Mesenchymal stem cell (in vitro differentiated cells and primary cell): ENCODE measurements at regions not wholly inside any gene's neighbourhood (a gene's known extent, or its start where the extent isn't known, plus 50 kb on each side); places are given as distances from the start of the nearest gene placed in this dataset.

Experiments used
- DNase-seq: peaks from one replicate; pipeline ENCODE4 v3.0.0-alpha.2; 2013
- H2AFZ ChIP-seq: one replicate; pipeline ENCODE4 v1.6.1; 2013; ENCODE audit warnings: low read depth, mild to moderate bottlenecking, control low read depth, inconsistent platforms, low read length, moderate library complexity
- H2AK5ac ChIP-seq: 2 replicates; pipeline ENCODE4 v1.6.1; 2013; ENCODE audit warnings: low read length, moderate library complexity, mild to moderate bottlenecking, inconsistent platforms; ENCODE audit not compliant: severe bottlenecking
- H2BK120ac ChIP-seq: one replicate; pipeline ENCODE4 v1.6.1; 2013; ENCODE audit warnings: low read depth, mild to moderate bottlenecking, inconsistent platforms, low read length, moderate library complexity
- H2BK12ac ChIP-seq, 2 experiments: one replicate each; pipeline ENCODE4 v1.6.1; 2013; ENCODE audit warnings: inconsistent platforms in 2 of 2, low read length in 2 of 2, mild to moderate bottlenecking in 2 of 2, moderate library complexity in 2 of 2, control low read depth in 1 of 2
- H2BK15ac ChIP-seq: one replicate; pipeline ENCODE4 v1.6.1; 2013; ENCODE audit warnings: mild to moderate bottlenecking, low read depth, inconsistent platforms; ENCODE audit not compliant: poor library complexity, severe bottlenecking
- H2BK5ac ChIP-seq: 2 replicates; pipeline ENCODE4 v1.6.1; 2013; ENCODE audit warnings: low read depth, mild to moderate bottlenecking, low read length, control low read depth, inconsistent platforms; ENCODE audit not compliant: poor library complexity, severe bottlenecking
- H3K14ac ChIP-seq, 2 experiments: one replicate each; pipeline ENCODE4 v1.6.1; 2013; ENCODE audit warnings: inconsistent platforms in 2 of 2, low read length in 2 of 2, control low read depth in 1 of 2, mild to moderate bottlenecking in 1 of 2, moderate library complexity in 1 of 2
- H3K18ac ChIP-seq, 2 experiments: one replicate each; pipeline ENCODE4 v1.6.1; 2013; ENCODE audit warnings: inconsistent platforms in 2 of 2, low read length in 2 of 2, control low read depth in 1 of 2, low read depth in 1 of 2, mild to moderate bottlenecking in 1 of 2
- H3K23ac ChIP-seq, 2 experiments: one replicate each; pipeline ENCODE4 v1.6.1; 2013; ENCODE audit warnings: inconsistent platforms in 2 of 2, low read length in 2 of 2, mild to moderate bottlenecking in 2 of 2, moderate library complexity in 2 of 2, control low read depth in 1 of 2
- H3K27ac ChIP-seq: 2 replicates; pipeline ENCODE4 v1.5.1; 2013; ENCODE audit warnings: mild to moderate bottlenecking, moderate library complexity, low read length, control low read depth, inconsistent platforms; ENCODE audit not compliant: poor library complexity, severe bottlenecking
- H3K27me3 ChIP-seq, 2 experiments: 2 replicates each; pipeline versions ENCODE4 v1.6.1 to v1.7.0; 2013; ENCODE audit warnings: low read length in 2 of 2, mild to moderate bottlenecking in 2 of 2, moderate library complexity in 2 of 2, control low read depth in 1 of 2, inconsistent platforms in 1 of 2; ENCODE audit not compliant: control insufficient read depth in 1 of 2, insufficient read depth in 1 of 2
- H3K36me3 ChIP-seq, 2 experiments: 2 replicates each; pipeline versions ENCODE4 v1.6.1 to v1.7.0; 2013; ENCODE audit warnings: low read length in 2 of 2, control low read depth in 1 of 2, inconsistent platforms in 1 of 2, low read depth in 1 of 2, mild to moderate bottlenecking in 1 of 2; ENCODE audit not compliant: insufficient read depth in 2 of 2, control insufficient read depth in 1 of 2
- H3K4ac ChIP-seq, 2 experiments: one replicate each; pipeline ENCODE4 v1.6.1; 2013; ENCODE audit warnings: inconsistent platforms in 2 of 2, low read length in 2 of 2, mild to moderate bottlenecking in 2 of 2, moderate library complexity in 2 of 2, control low read depth in 1 of 2, low read depth in 1 of 2
- H3K4me1 ChIP-seq: 2 replicates; pipeline ENCODE4 v1.6.1; 2013; ENCODE audit warnings: low read depth, low read length, control low read depth; ENCODE audit not compliant: control insufficient read depth, insufficient read depth
- H3K4me2 ChIP-seq: 2 replicates; pipeline ENCODE4 v1.6.1; 2013; ENCODE audit warnings: low read length, mild to moderate bottlenecking, inconsistent platforms; ENCODE audit not compliant: poor library complexity, severe bottlenecking
- H3K4me3 ChIP-seq, 2 experiments: 2 replicates each; pipeline versions ENCODE4 v1.5.1 to v1.7.0; 2013; ENCODE audit warnings: low read length in 2 of 2, mild to moderate bottlenecking in 2 of 2, control low read depth in 1 of 2, low read depth in 1 of 2; ENCODE audit not compliant: insufficient read depth in 1 of 2
- H3K79me1 ChIP-seq: replicated peaks from 2 replicates; pipeline ENCODE4 v1.6.1; 2013; ENCODE audit warnings: mild to moderate bottlenecking, control low read depth, low read length, inconsistent platforms; ENCODE audit not compliant: poor library complexity, severe bottlenecking
- H3K9ac ChIP-seq: 2 replicates; pipeline ENCODE4 v1.7.0; 2013; ENCODE audit warnings: mild to moderate bottlenecking, low read length, moderate library complexity
- H3K9me3 ChIP-seq: 2 replicates; pipeline ENCODE4 v1.7.0; 2013; ENCODE audit warnings: mild to moderate bottlenecking, low read length; ENCODE audit not compliant: control insufficient read depth
- H4K8ac ChIP-seq: one replicate; pipeline ENCODE4 v1.6.1; 2013; ENCODE audit warnings: inconsistent platforms, mild to moderate bottlenecking, low read length, moderate library complexity
- H4K91ac ChIP-seq: one replicate; pipeline ENCODE4 v1.6.1; 2013; ENCODE audit warnings: mild to moderate bottlenecking, low read length, inconsistent platforms
- WGBS: methylation state at CpG from one replicate; pipeline ENCODE4 v1.1.7; 2013; ENCODE audit warnings: mixed read lengths; 5-methylcytosine and 5-hydroxymethylcytosine counted together

GRCh38 chr5:124654418-124654817, 92.0 kb downstream of the ZNF608 start:
- 76% methylated on average over 5 of the region's 5 CpGs for WGBS
- Histone ChIP-seq H3K27ac (peak overlapping the region; percentile 95), H3K9ac (no peak overlapping the region), H3K23ac (peak overlapping the region in 1 of 2 experiments; percentile 94), H2AK5ac (peak overlapping the region; percentile 98), H3K4me1 (peaks cover 26% of the 10 kb centered on the region), H2AFZ (no peak overlapping the region), H4K8ac (peak overlapping the region; percentile 78), H3K79me1 (peaks cover 2% of the 10 kb centered on the region), H2BK15ac (no peak overlapping the region), H3K27me3 (no peaks in the 10 kb centered on the region), H2BK5ac (peak overlapping the region; percentile 33), H2BK12ac (peak overlapping the region; percentile 72 to 95), H3K4ac (peak overlapping the region; percentile 84 to 99), H3K4me3 (no peak overlapping the region), H3K18ac (peak overlapping the region; percentile 68 to 95), H4K91ac (peak overlapping the region; percentile 30), H3K9me3 (no peaks in the 10 kb centered on the region), H2BK120ac (no peak overlapping the region), H3K14ac (peak overlapping the region in 1 of 2 experiments; percentile 61), H3K36me3 (no peaks in the 10 kb centered on the region), H3K4me2 (no peak overlapping the region)
- no peak for DNase-seq

- Histone ChIP-seq H3K4me1 (peaks cover 29% of the 10 kb centered on the region), H2BK5ac (no peak overlapping the region), H3K79me1 (peaks cover 2% of the 10 kb centered on the region), H3K23ac (no peak overlapping the region), H4K91ac (no peak overlapping the region), H2BK15ac (no peak overlapping the region), H3K14ac (no peak overlapping the region), H2AFZ (no peak overlapping the region), H3K4me3 (no peak overlapping the region), H3K36me3 (peaks cover 0 to 3% of the 10 kb centered on the region in 2 experiments), H3K27ac (peak overlapping the region; percentile 95), H3K18ac (peak overlapping the region; percentile 67 to 68), H2BK12ac (peak overlapping the region; percentile 77 to 82), H3K9me3 (no peaks in the 10 kb centered on the region), H3K9ac (no peak overlapping the region), H4K8ac (peak overlapping the region; percentile 23), H2BK120ac (peak overlapping the region; percentile 71), H2AK5ac (peak overlapping the region; percentile 98), H3K4me2 (no peak overlapping the region), H3K4ac (peak overlapping the region; percentile 36 to 64), H3K27me3 (no peaks in the 10 kb centered on the region)
- DNase-seq: no peak
- 93% methylated on average over 3 of the region's 3 CpGs for whole genome bisulfite sequencing
These were observed 92.8 kb downstream of the ZNF608 start for GRCh38 chr5:124653666-124654065.

GRCh38 chr5:124652892-124653441, 93.5 kb downstream of the ZNF608 start:
- Histone ChIP-seq H3K36me3 (peaks cover 3 to 10% of the 10 kb centered on the region in 2 experiments), H2AFZ (no peak overlapping the region), H3K4ac (no peak overlapping the region), H3K14ac (no peak overlapping the region), H4K8ac (no peak overlapping the region), H3K9me3 (no peaks in the 10 kb centered on the region), H3K4me2 (no peak overlapping the region), H2BK120ac (no peak overlapping the region), H3K27ac (peak overlapping the region; percentile 26), H2BK15ac (no peak overlapping the region), H2BK12ac (no peak overlapping the region), H2BK5ac (no peak overlapping the region), H2AK5ac (peak overlapping the region; percentile 44), H3K79me1 (peaks cover 2% of the 10 kb centered on the region), H3K27me3 (no peaks in the 10 kb centered on the region), H3K9ac (no peak overlapping the region), H4K91ac (no peak overlapping the region), H3K18ac (peak overlapping the region in 1 of 2 experiments; percentile 67), H3K23ac (no peak overlapping the region), H3K4me3 (no peak overlapping the region), H3K4me1 (peaks cover 33% of the 10 kb centered on the region)
- WGBS: 100% methylated on average over 1 of the region's 2 CpGs
- DNase-seq: peak; percentile 26

GRCh38 chr5:124652514-124652819, 94.0 kb downstream of the ZNF608 start:
- Histone ChIP-seq H3K4me1 (peaks cover 34% of the 10 kb centered on the region), H3K36me3 (peaks cover 4 to 15% of the 10 kb centered on the region in 2 experiments), H3K18ac (no peak overlapping the region), H2AK5ac (no peak overlapping the region), H2BK5ac (no peak overlapping the region), H4K8ac (no peak overlapping the region), H3K79me1 (peaks cover 5% of the 10 kb centered on the region), H3K4me2 (no peak overlapping the region), H3K9me3 (no peaks in the 10 kb centered on the region), H3K9ac (peak overlapping the region; percentile 81), H2BK120ac (no peak overlapping the region), H3K27ac (peak overlapping the region; percentile 84), H3K14ac (no peak overlapping the region), H2BK12ac (no peak overlapping the region), H2BK15ac (no peak overlapping the region), H3K27me3 (no peaks in the 10 kb centered on the region), H2AFZ (no peak overlapping the region), H4K91ac (no peak overlapping the region), H3K23ac (no peak overlapping the region), H3K4ac (no peak overlapping the region), H3K4me3 (peak overlapping the region in 1 of 2 experiments; percentile 80)
- no CpG with 5 or more reads among the region's 2 CpGs for WGBS
- peak; percentile 54 for DNase-seq
